IMR-90 (cell line): ENCODE measurements at regions not wholly inside any gene's neighbourhood (a gene's known extent, or its start where the extent isn't known, plus 50 kb on each side); places are given as distances from the start of the nearest gene placed in this dataset.
A peak's percentile ranks its signal among the peaks of the same experiment; 100 is the strongest.

Source experiments
- ATAC-seq: fragments of 200-7000 bp; cut with Tn5 transposase; 2 replicates; pipeline ENCODE4 v1.9.1; 2020; ENCODE audit warnings: low read depth, mild to moderate bottlenecking, moderate library complexity
- BruUV-seq: library from RNA; stranded (reverse); fragments of 400-500 nt; replicated peaks from 2 replicates; lab custom pipeline; 2021; lab: Mats Ljungman, UMichigan
- CTCF ChIA-PET: fragments of 300-600 bp; formaldehyde crosslinking; extraction: SDS; loops from one replicate; lab custom pipeline; 2021; ENCODE audit warnings: antibody characterized with exemption; lab: Yijun Ruan, JAX
- POLR2A ChIA-PET: fragments of 300-600 bp; sonication (Branson Sonifier 250); formaldehyde crosslinking; loops from one replicate; lab custom pipeline; 2022; ENCODE audit warnings: antibody characterized with exemption; ENCODE audit not compliant: unreplicated experiment; lab: Charles Lee
- DNase-seq: peaks from one replicate; pipeline ENCODE4 v3.0.0; 2013
- H2AFZ ChIP-seq: replicated peaks from 2 replicates; pipeline ENCODE3; 2013; ENCODE audit warnings: low read length, mild to moderate bottlenecking; ENCODE audit not compliant: poor library complexity
- H2AK5ac ChIP-seq: 2 replicates; pipeline ENCODE4 v1.6.1; 2013; ENCODE audit warnings: low read depth, low read length, inconsistent platforms
- H2AK9ac ChIP-seq: replicated peaks from 2 replicates; pipeline ENCODE3; 2013; ENCODE audit warnings: mild to moderate bottlenecking, low read depth, low read length, moderate library complexity; ENCODE audit not compliant: poor library complexity
- H2BK120ac ChIP-seq: 2 replicates; pipeline ENCODE4 v1.6.1; 2013; ENCODE audit warnings: low read depth, low read length, inconsistent platforms
- H2BK15ac ChIP-seq: 3 replicates; pipeline ENCODE4 v1.6.1; 2013; ENCODE audit warnings: low read depth, low read length, inconsistent platforms
- H2BK20ac ChIP-seq: 2 replicates; pipeline ENCODE4 v1.6.1; 2013; ENCODE audit warnings: low read depth, mild to moderate bottlenecking, inconsistent platforms, low read length, moderate library complexity
- H2BK5ac ChIP-seq: 2 replicates; pipeline ENCODE4 v1.6.1; 2013; ENCODE audit warnings: mild to moderate bottlenecking, low read depth, low read length, inconsistent platforms; ENCODE audit not compliant: poor library complexity, severe bottlenecking
- H3K14ac ChIP-seq: replicated peaks from 2 replicates; pipeline ENCODE4 v1.6.1; 2013; ENCODE audit warnings: low read depth, low read length, inconsistent platforms
- H3K18ac ChIP-seq: 2 replicates; pipeline ENCODE4 v1.6.1; 2013; ENCODE audit warnings: low read depth, low read length, control low read depth
- H3K23ac ChIP-seq: 2 replicates; pipeline ENCODE4 v1.6.1; 2013; ENCODE audit warnings: low read depth, low read length, inconsistent platforms
- H3K27ac ChIP-seq: 2 replicates; pipeline ENCODE4 v1.5.1; 2013; ENCODE audit warnings: mild to moderate bottlenecking, control low read depth, low read length; ENCODE audit not compliant: insufficient read depth
- H3K27me3 ChIP-seq: 2 replicates; pipeline ENCODE4 v1.6.1; 2013; ENCODE audit warnings: low read length; ENCODE audit not compliant: control insufficient read depth, insufficient read depth
- H3K36me3 ChIP-seq: 2 replicates; pipeline ENCODE4 v1.6.1; 2013; ENCODE audit warnings: low read length, mixed read lengths; ENCODE audit not compliant: control insufficient read depth, insufficient read depth
- H3K4ac ChIP-seq: 2 replicates; pipeline ENCODE4 v1.6.1; 2013; ENCODE audit warnings: low read depth, low read length, inconsistent platforms
- H3K4me1 ChIP-seq: 2 replicates; pipeline ENCODE4 v1.6.1; 2013; ENCODE audit warnings: low read length, mixed read lengths; ENCODE audit not compliant: control insufficient read depth, insufficient read depth
- H3K4me2 ChIP-seq: 2 replicates; pipeline ENCODE4 v1.6.1; 2013; ENCODE audit warnings: low read depth, mild to moderate bottlenecking, control low read depth, low read length, moderate library complexity
- H3K4me3 ChIP-seq: 2 replicates; pipeline ENCODE4 v1.5.1; 2013; ENCODE audit warnings: low read depth, mild to moderate bottlenecking, control low read depth, low read length, moderate library complexity; ENCODE audit not compliant: insufficient read depth
- H3K56ac ChIP-seq: 2 replicates; pipeline ENCODE4 v1.6.1; 2013; ENCODE audit warnings: low read length, inconsistent platforms; ENCODE audit not compliant: insufficient read depth; ENCODE audit errors: extremely low read depth
- H3K79me1 ChIP-seq, 2 experiments: 2 replicates each; pipeline ENCODE4 v1.6.1; 2013; ENCODE audit warnings: low read length in 2 of 2, inconsistent platforms in 1 of 2, low read depth in 1 of 2
- H3K9ac ChIP-seq: 2 replicates; pipeline ENCODE4 v1.6.1; 2013; ENCODE audit warnings: low read depth, low read length, control low read depth
- H3K9me1 ChIP-seq: 2 replicates; pipeline ENCODE4 v1.6.1; 2013; ENCODE audit warnings: low read length, inconsistent platforms; ENCODE audit not compliant: insufficient read depth
- H3K9me3 ChIP-seq: 2 replicates; pipeline ENCODE4 v1.6.1; 2013; ENCODE audit warnings: low read length; ENCODE audit not compliant: control insufficient read depth, insufficient read depth
- H4K20me1 ChIP-seq: 2 replicates; pipeline ENCODE4 v1.6.1; 2013; ENCODE audit warnings: low read length, inconsistent platforms; ENCODE audit not compliant: insufficient read depth
- H4K5ac ChIP-seq: 2 replicates; pipeline ENCODE4 v1.6.1; 2013; ENCODE audit warnings: mild to moderate bottlenecking, low read depth, low read length, control low read depth
- H4K8ac ChIP-seq, 2 experiments: 2 replicates each; pipeline ENCODE4 v1.6.1; 2013; ENCODE audit warnings: low read depth in 2 of 2, low read length in 2 of 2, control low read depth in 1 of 2, inconsistent platforms in 1 of 2
- H4K91ac ChIP-seq: 2 replicates; pipeline ENCODE4 v1.6.1; 2013; ENCODE audit warnings: low read depth, low read length, inconsistent platforms; ENCODE audit not compliant: insufficient read depth
- CEBPB ChIP-seq: IDR thresholded peaks from 2 replicates; pipeline ENCODE4 v1.6.1; 2012; ENCODE audit warnings: low read depth, low read length, improper control_type of control experiment
- CHD1 ChIP-seq: IDR thresholded peaks from 2 replicates; pipeline ENCODE4 v1.6.1; 2012; ENCODE audit warnings: low read depth, low read length, improper control_type of control experiment
- CTCF ChIP-seq: conservative IDR thresholded peaks from 2 replicates; pipeline ENCODE4 v1.5.1; 2012; ENCODE audit warnings: mild to moderate bottlenecking, low read depth, low read length, improper control_type of control experiment
- MAFK ChIP-seq: IDR thresholded peaks from 2 replicates; pipeline ENCODE4 v1.6.1; 2012; ENCODE audit warnings: low read depth, low read length, improper control_type of control experiment
- MAZ ChIP-seq: IDR thresholded peaks from 2 replicates; pipeline ENCODE4 v1.6.1; 2012; ENCODE audit warnings: low read depth, mild to moderate bottlenecking, low read length, improper control_type of control experiment, moderate library complexity, borderline replicate concordance
- MXI1 ChIP-seq: IDR thresholded peaks from 2 replicates; pipeline ENCODE4 v1.6.1; 2012; ENCODE audit warnings: low read depth, mild to moderate bottlenecking, low read length, moderate library complexity, borderline replicate concordance
- NFE2L2 ChIP-seq: fragments of 150-350 bp; IDR thresholded peaks from 2 replicates; pipeline ENCODE4 v1.6.1; 2016; ENCODE audit warnings: low read depth, mild to moderate bottlenecking, low read length
- POLR2A ChIP-seq: IDR thresholded peaks from 2 replicates; pipeline ENCODE4 v1.6.1; 2012; ENCODE audit warnings: mild to moderate bottlenecking, low read depth, low read length
- RAD21 ChIP-seq: IDR thresholded peaks from 2 replicates; pipeline ENCODE4 v1.6.1; 2012; ENCODE audit warnings: low read length, improper control_type of control experiment
- RCOR1 ChIP-seq: IDR thresholded peaks from 2 replicates; pipeline ENCODE4 v1.6.1; 2012; ENCODE audit warnings: mild to moderate bottlenecking, low read length, improper control_type of control experiment; ENCODE audit not compliant: insufficient replicate concordance
- RFX5 ChIP-seq: IDR thresholded peaks from 2 replicates; pipeline ENCODE4 v1.8.0; 2012; ENCODE audit warnings: low read depth, mild to moderate bottlenecking, low read length, moderate library complexity
- USF2 ChIP-seq: fragments of 150-350 bp; IDR thresholded peaks from 2 replicates; pipeline ENCODE4 v1.6.1; 2017; ENCODE audit warnings: mild to moderate bottlenecking, antibody characterized with exemption, low read length, low read depth
- WGBS, 2 experiments: methylation state at CpG; one replicate each; pipeline versions ENCODE4 v1.1.5 to v1.1.7; 2013; ENCODE audit warnings: missing lambda C conversion rate in 2 of 2; ENCODE audit not compliant: insufficient read length in 1 of 2; ENCODE audit errors: extremely low coverage in 2 of 2; 5-methylcytosine and 5-hydroxymethylcytosine counted together
- dilution Hi-C: fragments of 300-500 bp; cut with HindIII; formaldehyde crosslinking; loops from one replicate; pipeline ENCODE4 v1.14.3; 2018; ENCODE audit warnings: low sequenced_read_pairs; ENCODE audit not compliant: unreplicated experiment
- in situ Hi-C: fragments of 300-500 bp; cut with MboI; formaldehyde crosslinking; loops from 3 replicates; pipeline ENCODE4 v1.14.3; 2019; ENCODE audit warnings: low sequenced_read_pairs, inconsistent platforms, mixed read lengths
- intact Hi-C: fragments of 100-400 bp; cut with micrococcal nuclease; formaldehyde crosslinking; loops from 2 replicates; pipeline ENCODE4 v1.10.0; 2022

GRCh38 chr18:2417861-2418610 is 153.3 kb downstream of the METTL4 start:
- no TSS peak for BruUV-seq
- no CpG with 5 or more reads among the region's 5 CpGs for WGBS, 2 experiments
- H3K4ac ChIP-seq: peak overlapping the region; percentile 0; the same call in 1 of the 2 replicates
- ATAC-seq (peak; percentile 42; the same call in 1 of the 2 replicates), DNase-seq (peak; percentile 41)
- no peaks in the 10 kb centered on the region for H3K4me1 ChIP-seq
- H3K14ac ChIP-seq: peak overlapping the region; percentile 3
- no peak overlapping the region for H3K4me3 ChIP-seq
- dilution Hi-C loops (no loop called here), intact Hi-C loops (no loop called here), in situ Hi-C loops (no loop called here)
- H3K23ac ChIP-seq: no peak overlapping the region
- ChIA-PET POLR2A (no interaction called here), CTCF (interaction anchor here (0.6 to 0.8 kb wide), 2 partner anchors 15 to 105 kb away, joined by 3 to 4 read pairs; no protein-coding TSS in a partner anchor)
- no peak overlapping the region for H3K27ac ChIP-seq
- no peak overlapping the region for H2BK15ac ChIP-seq
- no peak overlapping the region; the same call in 1 of the 2 replicates for H3K4me2 ChIP-seq
- H4K91ac ChIP-seq: no peak overlapping the region
- H2AFZ ChIP-seq: no peak overlapping the region
- no peak overlapping the region for H4K5ac ChIP-seq
- H4K8ac ChIP-seq: no peak overlapping the region
- no peaks in the 10 kb centered on the region; the same call in 1 of the 2 replicates for H3K9me1 ChIP-seq
- H2AK9ac ChIP-seq: no peak overlapping the region
- H3K27me3 ChIP-seq: no peaks in the 10 kb centered on the region
- no peaks in the 10 kb centered on the region for H3K9me3 ChIP-seq
- no peak overlapping the region for H2BK120ac ChIP-seq
- H2BK5ac ChIP-seq: no peak overlapping the region
- TF ChIP-seq MAFK (no peak), MAZ (no peak), RAD21 (no peak), CEBPB (no peak), RCOR1 (no peak), CHD1 (no peak), RFX5 (no peak), CTCF (no peak), POLR2A (no peak), NFE2L2 (no peak), USF2 (no peak), MXI1 (no peak)
- H3K79me1 ChIP-seq: no peaks in the 10 kb centered on the region
- no peaks in the 10 kb centered on the region for H3K36me3 ChIP-seq
- H4K20me1 ChIP-seq: no peaks in the 10 kb centered on the region
- no peak overlapping the region for H3K9ac ChIP-seq
- H3K18ac ChIP-seq: no peak overlapping the region
- no peak overlapping the region for H2BK20ac ChIP-seq
- no peak overlapping the region for H3K56ac ChIP-seq
- no peak overlapping the region for H2AK5ac ChIP-seq
